ENCODE measurements at regions not wholly inside any gene's neighbourhood (a gene's known extent, or its start where the extent isn't known, plus 50 kb on each side); places are given as distances from the start of the nearest gene placed in this dataset.

GRCh38 chr20:51125780-51126179, 102.9 kb upstream of the KCNG1 start:
- TF ChIP-seq RFX5 (IDR thresholded peaks at IDR 0.05) (no peak), CTCF (IDR thresholded peaks at IDR 0.05) (no peak), MAX (IDR thresholded peaks at IDR 0.05) (no peak), EHMT2 (IDR thresholded peaks at IDR 0.05; ENCODE audit: low read depth) (no peak), JUNB (IDR thresholded peaks at IDR 0.05) (no peak), POLR2A (IDR thresholded peaks at IDR 0.05; ENCODE audit: low read length) (no peak), BHLHE40 (IDR thresholded peaks at IDR 0.05; ENCODE audit: low read depth, low read length) (no peak)
